Sigmoid colon (tissue), 6 donors: ENCODE measurements at regions not wholly inside any gene's neighbourhood (a gene's known extent, or its start where the extent isn't known, plus 50 kb on each side); places are given as distances from the start of the nearest gene placed in this dataset.
"Not testable (repeated sequence)": the region's sequence is repeated elsewhere in the genome, so short reads cannot be mapped to it uniquely, and the experiment has no call there.

Experiments
- DNase-seq: peaks from one replicate; pipeline ENCODE4 v3.0.0-alpha.2; 2019
- H3K27ac ChIP-seq, 4 donors: fragments of 200-600 bp; sonication (generic); one replicate each; pipeline ENCODE4 v1.5.1; 2016 to 2019; ENCODE audit warnings: mild to moderate bottlenecking in 1 of 4
- H3K27me3 ChIP-seq, 3 donors: fragments of 200-600 bp; sonication (generic); one replicate each; pipeline ENCODE4 v1.5.1; 2019; ENCODE audit warnings: mild to moderate bottlenecking in 1 of 3
- H3K36me3 ChIP-seq, 4 donors: fragments of 200-600 bp; sonication (generic); one replicate each; pipeline ENCODE4 v1.5.1; 2016 to 2019
- H3K4me1 ChIP-seq, 4 donors: fragments of 200-600 bp; sonication (generic); one replicate each; pipeline ENCODE4 v1.5.1; 2017 to 2019
- H3K4me3 ChIP-seq, 4 donors: fragments of 200-600 bp; sonication (generic); one replicate each; pipeline ENCODE4 v1.5.1; 2017 to 2019; ENCODE audit warnings: mild to moderate bottlenecking in 2 of 4, moderate library complexity in 1 of 4
- H3K9me3 ChIP-seq, 4 donors: fragments of 200-600 bp in 3 of 4; sonication (generic) in 3 of 4; one replicate each; pipeline versions ENCODE4 v1.5.1 to v1.6.1; 2013 to 2019
- EP300 ChIP-seq, 4 donors: sonication (generic); formaldehyde crosslinking; IDR thresholded peaks; one replicate each; pipeline ENCODE4 v1.6.1; 2017; ENCODE audit warnings: antibody characterized with exemption in 4 of 4
- POLR2A ChIP-seq, 2 donors: fragments of 450-650 bp; IDR thresholded peaks; one replicate each; pipeline ENCODE4 v1.6.1; 2016; ENCODE audit warnings: antibody characterized with exemption in 2 of 2, mild to moderate bottlenecking in 2 of 2, moderate library complexity in 2 of 2
- POLR2AphosphoS5 ChIP-seq, 4 donors: sonication (generic); formaldehyde crosslinking; IDR thresholded peaks; one replicate each; pipeline ENCODE4 v1.6.1; 2017; ENCODE audit warnings: antibody characterized with exemption in 4 of 4
- WGBS, 2 donors: extraction: QIAGEN DNeasy Blood & Tissue Kit; methylation state at CpG; one replicate each; pipeline ENCODE4 v1.1.7; 2013; 5-methylcytosine and 5-hydroxymethylcytosine counted together
- intact Hi-C: fragments of 100-400 bp; cut with DNase I; formaldehyde crosslinking; loops from one replicate; pipeline ENCODE4 v1.15.1; 2023
- TF ChIP-seq, protein P1 (sequence below), 4 experiments: fragments of 450-650 bp in 3 of 4; fragments of 200-600 bp in 1 of 4; IDR thresholded peaks; one replicate each; pipeline ENCODE4 v1.5.1; 2016 to 2019; ENCODE audit warnings: antibody characterized with exemption in 4 of 4, mild to moderate bottlenecking in 3 of 4, moderate library complexity in 2 of 4
- donor health status: healthy with polysubstance abuse.
- donor health status: healthy.

DNA sequence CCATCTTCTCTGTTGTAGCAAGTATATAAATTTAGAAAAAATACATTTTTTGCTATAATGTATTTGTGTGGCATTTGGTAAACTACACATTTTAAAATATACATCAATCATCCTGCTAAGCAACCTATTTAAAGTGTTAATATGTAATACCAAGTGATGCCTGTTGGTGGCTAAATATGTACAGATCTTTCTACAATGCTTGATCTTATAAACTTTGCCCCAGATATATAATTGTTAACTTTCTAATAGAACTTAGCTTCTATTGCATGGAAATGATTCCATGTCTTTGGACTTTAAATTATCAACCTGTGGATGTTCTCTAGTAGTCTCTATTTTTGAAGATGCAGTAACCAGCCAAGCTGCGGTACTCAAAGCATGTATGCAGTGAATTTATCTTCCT is 1260.4 kb upstream of the RAG2 start:
- TF ChIP-seq, protein P1, sequence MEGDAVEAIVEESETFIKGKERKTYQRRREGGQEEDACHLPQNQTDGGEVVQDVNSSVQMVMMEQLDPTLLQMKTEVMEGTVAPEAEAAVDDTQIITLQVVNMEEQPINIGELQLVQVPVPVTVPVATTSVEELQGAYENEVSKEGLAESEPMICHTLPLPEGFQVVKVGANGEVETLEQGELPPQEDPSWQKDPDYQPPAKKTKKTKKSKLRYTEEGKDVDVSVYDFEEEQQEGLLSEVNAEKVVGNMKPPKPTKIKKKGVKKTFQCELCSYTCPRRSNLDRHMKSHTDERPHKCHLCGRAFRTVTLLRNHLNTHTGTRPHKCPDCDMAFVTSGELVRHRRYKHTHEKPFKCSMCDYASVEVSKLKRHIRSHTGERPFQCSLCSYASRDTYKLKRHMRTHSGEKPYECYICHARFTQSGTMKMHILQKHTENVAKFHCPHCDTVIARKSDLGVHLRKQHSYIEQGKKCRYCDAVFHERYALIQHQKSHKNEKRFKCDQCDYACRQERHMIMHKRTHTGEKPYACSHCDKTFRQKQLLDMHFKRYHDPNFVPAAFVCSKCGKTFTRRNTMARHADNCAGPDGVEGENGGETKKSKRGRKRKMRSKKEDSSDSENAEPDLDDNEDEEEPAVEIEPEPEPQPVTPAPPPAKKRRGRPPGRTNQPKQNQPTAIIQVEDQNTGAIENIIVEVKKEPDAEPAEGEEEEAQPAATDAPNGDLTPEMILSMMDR (IDR thresholded peaks at IDR 0.05) = no peak
- TF ChIP-seq EP300 (IDR thresholded peaks at IDR 0.05) = no peak
- TF ChIP-seq POLR2A (IDR thresholded peaks at IDR 0.05) = no peak
- no peak for TF ChIP-seq POLR2AphosphoS5 (IDR thresholded peaks at IDR 0.05)
- no peaks in the 10 kb centered on the region for H3K9me3 ChIP-seq
- H3K36me3 ChIP-seq = no peaks in the 10 kb centered on the region
- H3K27me3 ChIP-seq = no peaks in the 10 kb centered on the region
- intact Hi-C loops = no loop called here
- no peak overlapping the region for H3K27ac ChIP-seq
- WGBS, 2 donors = 95 to 96% methylated on average over 1 of the region's 1 CpG
- no peak overlapping the region for H3K4me3 ChIP-seq
- H3K4me1 ChIP-seq = no peaks in the 10 kb centered on the region
- no peak for DNase-seq

DNA sequence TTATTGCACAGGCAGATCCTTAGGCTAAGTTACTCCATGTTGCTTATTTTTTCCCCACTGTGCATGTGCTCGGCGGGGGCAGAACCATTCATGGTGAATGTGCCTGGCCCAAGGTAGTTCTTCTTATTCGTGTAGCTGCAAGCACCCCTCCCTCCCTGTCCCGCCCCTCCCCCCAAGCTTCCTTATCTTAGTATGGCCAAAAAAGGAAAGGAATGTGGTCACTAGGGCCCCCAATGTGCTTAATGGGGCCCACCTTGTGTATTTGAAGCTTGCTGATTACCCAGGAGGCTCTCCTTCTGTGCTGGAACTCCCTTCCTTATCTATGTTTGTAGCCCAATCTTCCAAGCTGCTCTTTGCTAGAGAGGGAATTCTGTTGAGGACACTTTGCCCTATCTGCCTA is 1259.7 kb upstream of the RAG2 start:
- WGBS, 2 donors = 86 to 89% methylated on average over 4 of the region's 4 CpGs
- intact Hi-C loops = no loop called here
- no peak for DNase-seq
- no peaks in the 10 kb centered on the region for H3K4me1 ChIP-seq
- no peak overlapping the region for H3K27ac ChIP-seq
- H3K27me3 ChIP-seq = no peaks in the 10 kb centered on the region
- no peaks in the 10 kb centered on the region for H3K9me3 ChIP-seq
- TF ChIP-seq POLR2A (IDR thresholded peaks at IDR 0.05) = no peak
- TF ChIP-seq, protein P1 (IDR thresholded peaks at IDR 0.05) = no peak
- no peak for TF ChIP-seq POLR2AphosphoS5 (IDR thresholded peaks at IDR 0.05)
- H3K36me3 ChIP-seq = no peaks in the 10 kb centered on the region
- H3K4me3 ChIP-seq = no peak overlapping the region

GRCh38 chr11:37849706-37850105 is 1251.7 kb upstream of the RAG2 start:
- WGBS, 2 donors = 53 to 59% methylated on average over 1 of the region's 1 CpG
- TF ChIP-seq POLR2A (IDR thresholded peaks at IDR 0.05) = no peak
- TF ChIP-seq, protein P1 (IDR thresholded peaks at IDR 0.05) = no peak
- TF ChIP-seq POLR2AphosphoS5 (IDR thresholded peaks at IDR 0.05) = no peak
- TF ChIP-seq EP300 (IDR thresholded peaks at IDR 0.05) = no peak
- H3K9me3 ChIP-seq = no peaks in the 10 kb centered on the region
- no peak overlapping the region for H3K27ac ChIP-seq
- DNase-seq = no peak
- no peak overlapping the region for H3K4me3 ChIP-seq
- H3K36me3 ChIP-seq = no peaks in the 10 kb centered on the region
- H3K27me3 ChIP-seq = no peaks in the 10 kb centered on the region
- H3K4me1 ChIP-seq = no peaks in the 10 kb centered on the region
- intact Hi-C loops = no loop called here

- no peaks in the 10 kb centered on the region for H3K36me3 ChIP-seq
- intact Hi-C loops = no loop called here
- WGBS, 2 donors = 55 to 81% methylated on average over 2 of the region's 2 CpGs
Measured at GRCh38 chr11:37843603-37844002, 1245.6 kb upstream of the RAG2 start.

GRCh38 chr11:37841016-37841415 is 1243.0 kb upstream of the RAG2 start:
- no peak overlapping the region for H3K4me3 ChIP-seq
- TF ChIP-seq POLR2A (IDR thresholded peaks at IDR 0.05) = no peak
- TF ChIP-seq, protein P1 (IDR thresholded peaks at IDR 0.05) = no peak
- no peak for TF ChIP-seq POLR2AphosphoS5 (IDR thresholded peaks at IDR 0.05)
- intact Hi-C loops = no loop called here

More at GRCh38 chr11:37843603-37844002, 1245.6 kb upstream of the RAG2 start:
- Histone ChIP-seq H3K4me3 (no peak overlapping the region), H3K4me1 (no peaks in the 10 kb centered on the region), H3K27me3 (no peaks in the 10 kb centered on the region), H3K27ac (no peak overlapping the region), H3K9me3 (no peaks in the 10 kb centered on the region)
- TF ChIP-seq POLR2AphosphoS5 (IDR thresholded peaks at IDR 0.05) (no peak), POLR2A (IDR thresholded peaks at IDR 0.05) (no peak), EP300 (IDR thresholded peaks at IDR 0.05) (no peak)
- TF ChIP-seq, protein P1 (IDR thresholded peaks at IDR 0.05) = no peak
- DNase-seq = no peak

DNA sequence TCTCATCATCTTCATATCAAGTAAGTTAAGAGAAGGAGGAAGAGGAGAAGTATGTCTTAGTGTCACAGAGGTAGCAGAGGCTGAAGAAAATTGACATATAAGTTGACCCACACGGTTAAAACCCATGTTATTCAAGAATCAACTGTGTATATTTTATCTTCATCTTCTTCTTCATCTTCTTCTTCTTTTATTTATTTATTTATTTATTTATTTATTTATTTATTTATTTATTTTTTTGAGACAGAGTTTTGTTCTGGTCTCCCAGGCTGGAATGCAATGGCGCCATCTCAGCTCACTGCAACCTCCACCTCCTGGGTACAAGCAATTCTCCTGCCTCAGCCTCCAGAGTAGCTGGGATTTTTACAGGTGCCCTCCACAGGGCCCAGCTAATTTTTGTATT is 1242.3 kb upstream of the RAG2 start:
- H3K4me1 ChIP-seq, H3K36me3 ChIP-seq, DNase-seq, H3K27me3 ChIP-seq, H3K27ac ChIP-seq, intact Hi-C loops, H3K4me3 ChIP-seq, H3K9me3 ChIP-seq: not testable (repeated sequence)
- 88 to 90% methylated on average over 2 of the region's 2 CpGs for WGBS, 2 donors

More at GRCh38 chr11:37841016-37841415, 1243.0 kb upstream of the RAG2 start:
- Histone ChIP-seq H3K36me3 (no peaks in the 10 kb centered on the region), H3K27me3 (no peaks in the 10 kb centered on the region), H3K4me1 (no peaks in the 10 kb centered on the region), H3K27ac (no peak overlapping the region), H3K9me3 (peaks cover 0 to 3% (median 0%) of the 10 kb centered on the region in 4 donors)
- 78 to 93% methylated on average over 2 of the region's 2 CpGs for WGBS, 2 donors
- no peak for DNase-seq
